Osteoblast (primary cell): ENCODE measurements at regions not wholly inside any gene's neighbourhood (a gene's known extent, or its start where the extent isn't known, plus 50 kb on each side); places are given as distances from the start of the nearest gene placed in this dataset.
A peak's percentile ranks its signal among the peaks of the same experiment; 100 is the strongest.

ENCODE experiments used
- DNase-seq: peaks from one replicate; pipeline ENCODE4 v3.0.0; 2011; ENCODE audit warnings: low spot score, mixed read lengths; ENCODE audit not compliant: insufficient read length; ENCODE audit errors: missing footprints
- H2AFZ ChIP-seq: 2 replicates; pipeline ENCODE4 v1.6.0; 2011; ENCODE audit warnings: mild to moderate bottlenecking, low read length
- H3K27ac ChIP-seq: 2 replicates; pipeline ENCODE4 v1.5.1; 2011; ENCODE audit warnings: mild to moderate bottlenecking, low read depth, low read length, moderate library complexity
- H3K27me3 ChIP-seq: 2 replicates; pipeline ENCODE4 v1.6.0; 2012; ENCODE audit warnings: mild to moderate bottlenecking, control low read depth, inconsistent platforms, low read length, moderate library complexity; ENCODE audit not compliant: insufficient read depth
- H3K36me3 ChIP-seq: 2 replicates; pipeline ENCODE4 v1.5.1; 2011; ENCODE audit warnings: mild to moderate bottlenecking, low read length, control low read depth, moderate library complexity; ENCODE audit not compliant: insufficient read depth
- H3K4me1 ChIP-seq: 2 replicates; pipeline ENCODE4 v1.5.1; 2011; ENCODE audit warnings: mild to moderate bottlenecking, low read length, control low read depth, moderate library complexity; ENCODE audit not compliant: insufficient read depth
- H3K4me2 ChIP-seq: 2 replicates; pipeline ENCODE4 v1.6.0; 2011; ENCODE audit warnings: mild to moderate bottlenecking, low read length; ENCODE audit not compliant: insufficient read depth
- H3K4me3 ChIP-seq: fragments of 200-600 bp; sonication (generic); 3 replicates; pipeline ENCODE4 v1.5.1; 2012; ENCODE audit warnings: mild to moderate bottlenecking, low read length, inconsistent platforms; ENCODE audit not compliant: insufficient read depth
- H3K79me2 ChIP-seq: 2 replicates; pipeline ENCODE4 v1.6.0; 2012; ENCODE audit warnings: mild to moderate bottlenecking, low read length, control low read depth, inconsistent platforms; ENCODE audit not compliant: insufficient read depth
- H3K9me3 ChIP-seq: 2 replicates; pipeline ENCODE4 v1.5.1; 2011; ENCODE audit warnings: low read depth, low read length, control low read depth
- H4K20me1 ChIP-seq: 2 replicates; pipeline ENCODE4 v1.6.0; 2012; ENCODE audit warnings: mild to moderate bottlenecking, low read length, control low read depth; ENCODE audit not compliant: insufficient read depth
- CTCF ChIP-seq: IDR thresholded peaks from 2 replicates; pipeline ENCODE4 v1.5.1; 2011; ENCODE audit warnings: mild to moderate bottlenecking, low read depth, low read length, moderate library complexity; ENCODE audit errors: extremely low read depth

DNA sequence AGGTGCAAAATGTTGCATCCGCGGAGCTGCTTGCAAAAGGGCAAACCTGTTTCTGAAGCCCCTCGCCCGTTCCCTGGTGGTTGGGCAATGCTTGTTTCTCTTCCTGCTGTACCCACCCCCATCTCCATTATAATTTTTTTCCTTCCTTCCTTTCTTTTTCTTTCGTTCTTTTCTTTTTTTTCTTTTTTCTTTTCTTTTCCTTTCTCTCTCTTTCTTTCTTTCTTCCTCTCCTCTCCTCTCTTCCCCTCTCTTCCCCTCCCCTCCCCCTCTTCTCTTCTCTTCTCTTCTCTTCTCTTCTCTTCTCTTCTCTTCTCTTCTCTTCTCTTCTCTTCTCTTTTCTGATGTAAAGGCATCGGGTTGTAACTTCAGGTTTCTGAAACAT lies 278.2 kb downstream of the GATA3 start:
- no peak for DNase-seq
- Histone ChIP-seq H3K27ac (no peak overlapping the region), H4K20me1 (no peaks in the 10 kb centered on the region), H3K9me3 (no peaks in the 10 kb centered on the region), H3K4me2 (no peak overlapping the region), H3K36me3 (no peaks in the 10 kb centered on the region), H3K79me2 (no peaks in the 10 kb centered on the region), H3K27me3 (no peaks in the 10 kb centered on the region), H2AFZ (no peak overlapping the region), H3K4me1 (no peaks in the 10 kb centered on the region), H3K4me3 (no peak overlapping the region)
- no peak for TF ChIP-seq CTCF

DNA sequence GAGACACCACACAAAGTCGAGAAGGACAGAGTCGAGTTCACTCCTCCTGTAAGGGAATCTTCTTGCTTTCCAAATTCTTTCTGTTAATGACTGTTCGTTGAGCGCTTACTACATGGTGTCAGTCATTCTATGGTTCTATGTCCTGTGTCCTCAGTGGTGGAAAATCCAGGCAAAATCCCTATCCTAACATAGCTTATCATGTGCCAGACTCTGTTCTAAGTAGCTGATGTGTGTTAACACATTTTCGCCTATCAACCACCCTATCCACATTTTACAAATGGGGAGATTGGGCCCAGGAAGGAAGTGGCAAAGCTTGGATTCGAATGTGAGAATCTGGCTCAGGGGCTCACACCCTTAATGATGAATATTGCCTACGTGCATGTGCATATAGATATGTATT lies 280.1 kb downstream of the GATA3 start:
- no peaks in the 10 kb centered on the region for H3K9me3 ChIP-seq
- no peak for TF ChIP-seq CTCF
- H3K4me3 ChIP-seq = no peak overlapping the region
- H3K4me2 ChIP-seq = no peak overlapping the region
- peak; percentile 51 for DNase-seq
- no peaks in the 10 kb centered on the region for H3K36me3 ChIP-seq
- no peaks in the 10 kb centered on the region for H3K27me3 ChIP-seq
- H3K4me1 ChIP-seq = no peaks in the 10 kb centered on the region
- H3K79me2 ChIP-seq = no peaks in the 10 kb centered on the region
- H2AFZ ChIP-seq = no peak overlapping the region
- no peaks in the 10 kb centered on the region for H4K20me1 ChIP-seq
- no peak overlapping the region for H3K27ac ChIP-seq

GRCh38 chr10:8336629-8337331 lies 282.3 kb downstream of the GATA3 start:
- Histone ChIP-seq H3K9me3 (no peaks in the 10 kb centered on the region), H3K79me2 (no peaks in the 10 kb centered on the region), H3K4me2 (no peak overlapping the region), H3K27ac (no peak overlapping the region), H3K27me3 (no peaks in the 10 kb centered on the region), H3K4me3 (no peak overlapping the region), H2AFZ (no peak overlapping the region), H4K20me1 (no peaks in the 10 kb centered on the region), H3K36me3 (no peaks in the 10 kb centered on the region), H3K4me1 (no peaks in the 10 kb centered on the region)
- TF ChIP-seq CTCF = no peak
- no peak for DNase-seq

- no peak for TF ChIP-seq CTCF
- H3K36me3 ChIP-seq = no peaks in the 10 kb centered on the region
- no peak for DNase-seq
- no peaks in the 10 kb centered on the region for H3K9me3 ChIP-seq
- H3K27me3 ChIP-seq = no peaks in the 10 kb centered on the region
- no peaks in the 10 kb centered on the region for H3K4me1 ChIP-seq
- no peak overlapping the region for H2AFZ ChIP-seq
- H4K20me1 ChIP-seq = no peaks in the 10 kb centered on the region
- H3K4me3 ChIP-seq = no peak overlapping the region
- H3K79me2 ChIP-seq = no peaks in the 10 kb centered on the region
- H3K4me2 ChIP-seq = no peak overlapping the region
- H3K27ac ChIP-seq = no peak overlapping the region
These were observed 282.8 kb downstream of the GATA3 start for GRCh38 chr10:8337332-8337651.
